D341Med (cell line): ENCODE measurements at regions not wholly inside any gene's neighbourhood (a gene's known extent, or its start where the extent isn't known, plus 50 kb on each side); places are given as distances from the start of the nearest gene placed in this dataset.

Experiments used
- DNase-seq: peaks from one replicate; pipeline ENCODE4 v3.0.0; 2012; ENCODE audit warnings: low spot score

DNA sequence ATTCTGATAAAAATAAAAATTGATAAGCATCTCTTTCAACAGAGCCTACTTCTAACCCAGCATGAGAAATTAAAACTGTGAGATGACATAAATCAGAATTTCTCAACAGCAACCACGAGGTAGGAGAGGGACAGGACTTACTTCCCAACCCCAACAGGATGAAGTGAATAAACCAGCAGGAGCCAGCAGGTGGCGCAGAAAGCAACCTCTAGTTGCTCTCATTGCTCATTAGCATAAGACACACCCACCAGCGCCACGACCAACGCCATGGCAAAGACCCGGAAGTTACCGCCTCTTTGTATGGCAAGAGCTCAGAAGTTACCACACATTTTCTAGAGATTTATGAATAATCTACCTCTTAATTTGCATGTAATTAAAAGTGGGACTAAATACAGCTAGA, 189.4 kb upstream of the CDH8 start:
- DNase-seq = peak; percentile 61

DNA sequence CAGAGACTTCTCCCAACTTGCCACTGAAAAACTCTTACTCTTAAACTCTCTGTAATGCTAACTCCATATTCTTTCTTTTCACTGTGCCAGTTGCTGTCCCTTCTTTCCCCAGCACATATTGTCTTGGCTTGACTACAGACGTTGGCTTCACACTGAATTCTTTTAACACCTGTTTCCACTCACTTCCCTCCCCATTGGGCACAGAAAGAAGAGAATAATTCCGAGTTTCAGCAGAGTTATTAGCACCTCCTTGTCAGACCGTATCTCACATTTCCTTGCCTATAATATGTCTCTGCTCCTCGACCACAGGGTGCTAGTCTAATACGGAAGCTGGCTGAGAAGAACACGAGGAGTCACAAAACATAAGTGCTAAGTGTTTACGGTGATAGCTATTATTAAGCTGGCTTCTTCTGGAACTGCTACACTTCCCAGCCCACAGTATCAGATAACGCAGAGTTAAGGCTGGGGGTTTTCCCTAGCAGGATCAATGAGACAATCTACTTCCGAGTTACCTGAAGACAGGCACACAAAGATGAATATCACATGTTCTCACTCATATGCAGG, 188.5 kb upstream of the CDH8 start:
- no peak for DNase-seq

DNA sequence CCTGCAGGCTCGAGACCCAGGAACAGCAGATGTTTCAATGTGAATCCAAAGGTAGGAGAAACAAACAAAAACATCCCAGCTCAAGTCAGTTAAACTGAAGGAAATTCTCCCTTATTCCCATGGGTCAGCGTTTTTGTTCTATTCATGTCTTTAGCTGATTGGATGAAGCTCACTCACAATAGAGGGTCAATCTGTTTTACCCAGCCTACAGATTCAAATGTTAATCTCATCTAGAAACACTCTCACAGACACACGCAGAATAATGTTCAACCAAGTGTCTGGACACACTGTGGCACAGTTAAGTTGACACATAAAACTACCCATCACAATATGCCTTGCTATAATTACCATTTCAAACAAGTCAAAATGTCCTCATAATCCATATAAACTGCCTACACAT, 180.6 kb upstream of the CDH8 start:
- DNase-seq = no peak

DNA sequence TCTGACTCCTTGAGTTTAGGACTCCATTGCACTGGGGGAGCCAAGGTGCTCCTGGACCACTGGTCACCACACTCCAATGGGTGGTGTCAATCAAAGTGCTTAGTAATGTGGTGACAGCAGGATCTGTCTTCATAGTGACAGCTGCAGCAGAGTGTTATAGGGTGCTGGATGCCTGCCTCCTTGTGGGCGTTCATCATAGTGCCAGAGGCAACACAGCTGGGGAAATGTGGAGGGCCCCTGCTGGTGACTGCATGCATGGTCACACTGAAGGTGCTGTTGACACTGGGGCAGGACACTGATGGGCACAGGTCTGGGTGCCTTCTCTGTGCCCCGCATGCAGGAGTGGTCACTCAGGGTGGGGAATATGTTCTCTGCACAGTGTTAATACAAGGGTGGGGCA, 177.5 kb upstream of the CDH8 start:
- DNase-seq = peak; percentile 19

DNA sequence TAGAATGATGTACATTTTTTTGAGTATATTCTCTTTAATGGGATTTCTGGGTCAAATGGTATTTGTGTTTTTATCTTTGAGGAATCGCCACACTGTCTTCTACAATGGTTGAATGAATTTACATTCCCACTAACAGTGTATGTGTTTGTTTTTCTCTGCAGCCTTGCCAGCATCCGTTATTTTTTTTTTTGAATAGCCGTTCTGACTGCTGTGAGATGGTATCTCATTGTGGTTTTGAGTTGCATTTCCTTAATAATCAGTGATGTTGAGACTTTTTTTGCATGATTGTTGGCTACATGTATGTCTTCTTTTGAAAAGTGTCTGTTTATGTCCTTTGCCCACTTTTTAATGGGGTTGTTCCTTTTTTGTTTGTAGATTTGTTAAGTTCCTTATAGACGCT, 172.7 kb upstream of the CDH8 start:
- no peak for DNase-seq

DNA sequence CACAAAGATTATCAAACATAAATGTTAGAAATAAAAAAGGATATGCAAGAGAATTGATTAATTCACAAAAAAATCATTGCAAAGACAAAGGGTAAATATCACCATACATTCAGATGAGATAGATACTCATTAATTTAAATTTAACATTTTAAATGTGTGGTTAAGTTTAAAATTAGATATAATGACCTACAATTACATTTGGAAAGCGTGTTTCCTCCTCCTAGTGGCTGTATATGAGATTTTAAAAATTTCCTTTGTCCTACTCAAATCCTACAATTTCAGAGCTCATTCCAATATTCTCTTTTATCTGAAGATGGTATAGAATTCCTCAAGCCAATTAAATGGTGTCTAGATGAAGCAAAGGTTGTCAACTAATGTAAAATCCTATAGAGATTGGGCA, 169.2 kb upstream of the CDH8 start:
- no peak for DNase-seq

DNA sequence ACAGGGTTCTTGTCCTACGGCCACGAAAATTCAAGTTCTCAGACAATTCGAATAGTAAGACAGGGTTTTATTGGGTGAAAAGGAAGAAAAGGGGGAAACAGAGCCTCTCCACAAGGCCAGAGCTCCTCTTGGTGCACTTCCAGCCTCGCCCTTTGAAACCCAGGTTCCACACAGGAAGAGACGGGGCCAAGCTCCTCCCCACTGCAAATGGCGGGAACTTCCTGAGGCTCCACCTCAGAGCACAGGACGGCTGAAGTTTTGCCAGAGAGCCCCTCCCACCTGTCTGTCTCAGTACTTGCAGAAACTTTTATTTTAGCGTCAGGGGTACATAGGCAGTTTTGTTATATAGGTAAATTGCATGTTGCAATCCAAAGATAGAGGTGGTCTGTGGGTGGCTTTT, 165.7 kb upstream of the CDH8 start:
- DNase-seq = no peak

DNA sequence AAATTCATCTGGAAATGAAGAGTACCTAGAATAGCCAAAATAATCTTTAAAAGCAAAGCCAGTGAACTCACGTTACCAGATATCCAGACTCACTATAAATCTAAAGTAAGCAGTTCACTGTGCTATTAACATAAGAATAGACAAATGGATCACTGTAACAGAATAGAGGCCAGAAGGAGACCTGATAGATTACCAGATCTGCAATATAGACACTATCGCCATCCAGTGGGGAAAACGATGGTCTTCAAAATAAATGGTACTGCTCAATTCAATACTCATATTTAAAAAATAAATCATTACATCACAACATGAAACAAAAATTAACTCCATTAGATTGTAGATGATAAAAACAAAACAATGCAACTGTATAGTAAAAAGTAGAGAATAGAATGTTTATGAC, 158.6 kb upstream of the CDH8 start:
- DNase-seq = no peak

DNA sequence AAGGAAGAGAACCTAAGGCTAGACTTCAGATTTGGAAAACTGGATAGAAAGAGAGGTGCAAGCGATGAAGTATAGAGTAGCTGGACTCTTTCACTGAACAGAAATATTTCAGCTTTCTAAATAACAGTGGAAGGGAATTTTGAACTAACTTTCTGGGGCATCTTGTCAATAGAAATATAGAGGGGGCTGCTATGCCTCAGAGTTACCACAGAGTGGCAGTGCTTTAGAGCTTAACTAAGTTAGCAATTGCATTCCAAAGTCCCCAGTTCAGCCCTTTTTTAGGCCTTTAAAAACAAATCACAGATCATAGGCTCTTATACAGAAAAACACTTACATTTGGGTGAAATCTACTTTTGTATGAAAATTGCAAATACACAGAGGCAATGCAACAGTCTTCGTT, 154.2 kb upstream of the CDH8 start:
- no peak for DNase-seq

DNA sequence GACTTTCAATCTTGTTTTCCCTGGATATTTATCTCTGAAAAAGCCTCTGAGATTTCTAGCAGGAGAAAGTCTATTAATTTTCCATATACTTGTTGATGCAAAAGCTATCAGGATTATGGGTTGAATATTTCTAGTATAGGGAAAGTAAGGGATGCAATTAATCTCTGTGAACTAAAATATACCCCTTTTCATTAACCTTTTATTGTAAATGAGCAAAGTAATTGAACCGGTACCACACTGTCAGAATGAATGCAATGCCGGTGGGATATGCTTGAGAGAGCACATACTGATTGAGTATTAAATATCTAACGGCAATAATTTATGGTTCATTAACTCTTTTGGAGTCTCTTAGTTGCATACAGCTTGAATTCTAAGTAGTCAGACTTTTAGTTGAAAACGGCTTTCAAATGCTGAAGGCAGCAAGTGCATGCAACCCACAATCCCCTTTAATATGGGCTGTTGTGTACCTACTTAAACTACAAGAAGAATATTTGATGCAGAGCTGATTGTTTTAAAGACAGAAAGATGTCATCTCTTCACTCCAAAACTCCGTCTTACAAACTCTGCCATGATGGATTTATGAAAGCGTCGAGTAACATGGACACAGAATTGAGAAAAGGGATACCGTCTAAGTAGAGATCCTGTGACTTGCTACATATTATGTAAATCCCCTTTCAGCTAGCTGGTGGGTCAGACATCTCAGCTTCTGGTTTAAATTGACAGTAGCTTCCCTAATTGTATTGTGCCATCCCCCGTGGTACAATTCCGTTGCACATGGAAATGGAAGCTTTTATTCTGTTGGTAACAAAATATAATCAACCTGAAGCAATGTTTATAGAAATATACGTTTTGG, 141.3 kb upstream of the CDH8 start:
- DNase-seq = no peak

DNA sequence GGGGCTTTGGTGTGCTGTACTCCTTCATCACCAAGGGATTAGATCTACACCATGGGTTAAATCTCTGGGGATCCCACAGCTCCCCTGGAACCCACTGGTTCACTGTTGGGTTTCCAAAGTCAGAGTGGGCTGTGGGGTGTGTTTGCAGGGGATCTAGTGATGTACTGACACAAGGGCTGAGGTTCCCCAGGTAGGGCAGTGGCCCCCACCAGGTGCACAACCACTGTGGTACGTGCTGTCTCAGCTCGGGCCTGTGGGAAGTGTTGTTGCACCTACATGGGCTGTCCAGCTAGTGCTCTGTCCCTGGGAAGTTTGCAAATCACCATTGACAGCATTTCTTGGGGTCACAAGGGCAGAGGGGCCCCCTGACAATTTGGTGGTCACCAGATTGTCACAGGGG, 134.4 kb upstream of the CDH8 start:
- DNase-seq = no peak

DNA sequence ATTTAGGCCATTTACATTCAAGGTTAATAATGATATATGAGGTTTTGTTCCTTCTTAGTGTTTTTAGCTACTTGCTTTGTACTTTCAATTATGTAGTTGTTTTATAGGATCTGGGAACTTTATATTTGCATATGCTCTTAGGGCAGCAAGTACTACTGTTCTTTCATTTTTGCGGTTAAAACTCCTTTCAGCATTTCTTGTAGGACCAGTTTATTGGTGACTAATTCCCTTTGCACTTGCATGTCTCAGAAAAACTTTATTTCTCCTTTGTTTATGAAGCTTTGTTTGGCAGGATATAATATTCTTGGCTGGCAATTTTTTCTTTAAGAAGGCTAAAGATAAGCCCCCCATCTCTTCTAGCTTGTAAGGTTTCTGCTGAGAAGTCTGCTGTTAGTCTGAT, 131.3 kb upstream of the CDH8 start:
- DNase-seq = no peak

DNA sequence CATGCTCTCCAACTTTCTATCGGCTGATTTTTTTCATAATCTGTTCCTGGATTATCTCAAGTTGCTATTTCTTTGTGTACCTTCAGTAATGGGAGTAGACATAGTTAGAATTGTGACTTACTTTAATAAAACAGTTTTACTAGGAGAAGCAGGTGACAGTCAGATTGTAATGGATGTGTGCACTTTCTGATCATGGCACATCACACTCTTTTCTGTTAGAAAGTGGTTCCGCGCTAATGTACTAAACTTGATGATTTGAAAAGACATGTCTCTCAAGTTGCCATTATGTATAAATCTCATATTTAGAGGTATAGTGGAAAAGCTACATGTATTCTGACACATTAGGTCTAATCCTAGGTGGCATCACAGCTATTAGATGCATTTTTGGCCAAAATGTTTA, 121.3 kb upstream of the CDH8 start:
- DNase-seq = no peak

DNA sequence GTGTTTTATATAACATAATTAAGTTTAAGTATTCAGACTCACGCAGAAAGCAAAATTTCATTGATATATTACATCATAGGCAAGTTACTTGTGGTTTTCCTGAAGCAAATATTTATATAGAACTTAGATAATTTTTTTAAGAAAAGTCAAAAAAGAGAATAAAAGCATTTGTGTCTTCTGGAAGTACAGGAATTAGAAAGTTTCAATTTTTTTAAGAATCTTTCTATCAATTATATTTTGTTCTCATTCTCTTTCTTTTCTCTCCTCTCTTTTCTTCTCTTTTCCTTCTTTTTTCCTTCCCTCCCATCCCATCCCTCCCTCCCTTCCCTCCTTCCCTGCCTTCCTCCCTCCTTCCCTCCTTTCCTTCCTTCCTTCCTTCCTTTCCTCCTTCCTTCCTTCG, 120.7 kb upstream of the CDH8 start:
- no peak for DNase-seq

DNA sequence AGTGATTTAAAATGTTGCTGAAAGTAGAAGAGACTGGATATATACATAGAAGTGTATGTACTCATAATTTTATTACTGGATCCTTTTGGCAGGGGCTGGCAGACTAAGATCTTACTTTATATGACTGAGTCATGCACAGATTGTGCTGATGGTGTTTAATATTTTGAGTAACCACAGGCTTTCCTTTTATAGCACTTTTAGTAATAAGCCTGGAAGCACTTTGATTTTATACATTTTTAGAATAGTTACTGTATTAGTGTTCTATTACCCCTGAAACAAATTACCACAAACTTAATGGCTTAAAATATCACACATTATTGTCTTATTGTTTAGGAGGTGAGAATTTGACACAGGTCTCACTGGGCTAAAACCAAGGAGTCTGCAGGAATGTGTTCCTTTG, 113.4 kb upstream of the CDH8 start:
- DNase-seq = no peak

DNA sequence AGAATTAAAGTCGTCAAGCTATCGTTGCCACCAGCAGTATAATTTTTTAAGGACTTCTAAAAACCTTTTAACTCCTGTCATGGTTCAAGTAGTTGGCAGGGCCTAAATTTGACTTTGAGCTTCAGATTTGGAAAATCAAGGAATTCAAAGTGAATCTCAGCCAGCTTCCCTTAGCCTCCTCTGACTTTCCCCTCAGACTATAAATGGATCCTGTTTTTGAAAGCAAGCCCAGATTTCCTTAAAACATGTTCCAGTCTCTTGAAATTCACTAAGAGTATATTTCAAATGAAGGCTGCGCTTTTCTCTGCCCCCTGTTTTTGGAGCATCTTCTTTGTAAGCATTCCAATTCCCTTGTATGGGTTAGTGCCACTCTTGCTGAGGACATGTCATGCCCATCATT, 101.8 kb upstream of the CDH8 start:
- no peak for DNase-seq

DNA sequence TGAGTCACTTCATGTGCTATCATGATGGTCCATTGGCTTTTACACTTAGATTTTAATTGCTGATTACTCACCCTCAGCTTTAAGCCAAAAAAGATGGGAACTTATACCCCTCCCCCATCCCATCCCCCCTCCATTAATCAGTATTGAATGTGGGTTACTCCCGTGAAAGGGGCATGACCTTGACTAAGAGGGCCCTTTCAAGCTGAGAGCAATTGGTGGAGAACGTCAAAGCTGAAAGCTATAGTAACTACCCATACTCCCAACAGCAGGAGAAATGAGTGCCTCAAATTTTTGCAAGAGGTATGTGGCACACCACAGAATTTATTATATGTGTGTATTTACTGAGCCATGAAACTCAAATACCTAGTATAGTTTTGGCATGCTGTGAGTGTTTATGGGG, 99.7 kb upstream of the CDH8 start:
- DNase-seq = no peak

DNA sequence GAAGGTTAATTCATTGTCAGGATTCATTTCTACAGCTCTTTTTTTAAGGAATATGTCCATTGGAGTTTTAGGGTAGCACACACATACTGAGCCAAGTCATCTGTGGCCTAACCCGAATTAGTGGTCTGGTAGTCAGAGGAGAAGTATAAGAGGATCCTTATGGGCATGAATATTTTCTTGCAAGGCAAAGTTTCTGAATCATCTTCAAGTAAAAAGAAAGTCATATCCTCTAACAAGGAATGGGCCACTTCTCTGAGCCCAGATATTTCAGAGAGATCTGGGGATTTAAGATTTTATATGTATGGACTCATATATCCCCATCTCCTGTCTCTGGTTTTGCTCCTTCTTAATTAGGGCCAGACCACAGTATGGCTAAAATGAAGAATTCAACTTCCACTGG, 99.2 kb upstream of the CDH8 start:
- DNase-seq = no peak

DNA sequence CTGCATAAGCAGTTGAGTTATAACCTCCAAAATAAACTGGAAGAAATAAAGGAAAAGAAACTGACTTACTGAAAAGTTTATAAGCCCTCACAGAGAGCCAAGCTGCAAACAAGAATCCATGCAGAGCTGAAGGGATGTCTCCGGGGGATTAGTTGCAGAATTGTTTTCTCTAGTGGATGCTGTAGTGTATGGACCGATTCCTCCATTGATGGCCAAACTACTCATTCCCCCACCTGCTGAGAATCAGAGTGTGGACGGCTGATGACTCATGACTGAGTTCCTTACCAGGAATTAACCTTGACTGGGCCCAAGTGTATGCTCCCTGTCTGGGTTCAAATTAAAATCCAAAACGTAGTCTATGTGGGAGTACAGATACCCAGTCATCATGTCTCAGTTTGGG, 93.9 kb upstream of the CDH8 start:
- no peak for DNase-seq

DNA sequence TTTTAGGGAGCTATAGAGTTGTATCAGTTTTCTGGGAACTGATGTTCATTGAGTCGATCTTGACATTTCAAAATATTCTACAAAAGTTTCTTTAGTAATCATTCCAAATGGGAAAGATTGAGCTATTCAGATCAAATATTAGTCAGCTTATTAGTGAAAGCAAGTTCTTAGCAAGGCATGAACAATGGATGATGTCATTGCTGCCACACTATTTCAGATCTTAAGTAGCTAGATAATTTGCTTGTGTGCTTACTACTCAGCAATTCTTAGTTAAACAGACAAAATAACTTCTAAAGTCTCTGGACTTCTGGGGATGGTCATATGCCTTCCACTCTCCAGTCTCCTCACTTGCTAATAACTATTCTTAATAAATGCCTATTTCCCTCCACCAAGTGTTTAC, 69.0 kb upstream of the CDH8 start:
- no peak for DNase-seq

DNA sequence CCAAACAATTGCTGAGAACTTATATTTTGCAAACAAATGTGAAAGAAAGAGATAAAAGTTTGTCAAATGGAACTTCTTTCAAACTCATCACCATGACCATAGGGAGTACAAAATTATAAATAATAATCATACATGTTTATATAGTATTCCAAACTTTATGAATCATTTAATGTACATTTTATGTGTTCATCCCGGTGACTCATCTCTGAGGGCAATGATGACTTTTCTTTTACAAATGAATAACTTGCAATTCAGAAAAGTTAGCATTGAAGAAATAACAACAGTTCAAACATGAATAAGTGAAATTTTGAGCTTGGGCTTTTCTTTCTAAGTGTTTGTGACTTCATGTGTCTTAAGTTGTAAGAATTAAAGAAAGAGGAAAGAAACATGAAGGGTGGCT, 66.3 kb upstream of the CDH8 start:
- DNase-seq = no peak

DNA sequence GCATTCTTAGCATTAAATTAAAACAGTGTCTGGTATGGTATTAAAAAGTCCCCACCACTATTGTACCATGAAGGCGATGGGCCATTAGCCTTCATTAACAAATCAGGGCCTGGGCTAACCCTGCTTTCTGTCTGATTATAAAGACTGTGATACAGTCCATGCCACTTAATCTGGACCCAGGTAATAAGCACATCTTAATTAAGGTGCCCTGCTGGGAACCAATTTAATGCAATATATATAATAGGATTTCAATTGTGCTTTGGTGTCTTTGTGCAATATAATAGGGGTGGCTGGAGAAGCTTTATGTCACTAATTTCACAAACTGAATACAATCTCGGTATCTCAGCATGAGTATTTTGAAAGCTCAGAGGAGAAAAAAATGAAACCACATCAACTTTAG, 64.4 kb upstream of the CDH8 start:
- DNase-seq = no peak

DNA sequence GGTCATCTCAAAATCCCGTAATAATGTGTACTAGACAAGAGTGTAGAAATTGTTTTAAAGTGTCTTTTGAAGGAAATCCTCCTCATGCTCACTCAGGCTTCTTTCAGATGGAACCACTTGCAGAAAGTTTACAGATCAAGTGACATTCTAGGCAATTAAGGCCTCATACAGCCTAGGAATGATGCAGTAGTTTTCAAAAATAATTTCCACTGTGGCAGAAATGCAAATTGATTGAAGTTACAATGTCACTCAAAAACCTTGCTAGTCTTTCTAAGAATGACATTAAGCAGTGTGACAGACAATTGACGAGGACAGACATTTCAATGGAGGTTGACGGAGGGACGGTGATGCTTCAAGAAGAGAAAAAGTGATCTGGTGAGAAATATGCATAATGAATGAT, 53.5 kb upstream of the CDH8 start:
- no peak for DNase-seq

DNA sequence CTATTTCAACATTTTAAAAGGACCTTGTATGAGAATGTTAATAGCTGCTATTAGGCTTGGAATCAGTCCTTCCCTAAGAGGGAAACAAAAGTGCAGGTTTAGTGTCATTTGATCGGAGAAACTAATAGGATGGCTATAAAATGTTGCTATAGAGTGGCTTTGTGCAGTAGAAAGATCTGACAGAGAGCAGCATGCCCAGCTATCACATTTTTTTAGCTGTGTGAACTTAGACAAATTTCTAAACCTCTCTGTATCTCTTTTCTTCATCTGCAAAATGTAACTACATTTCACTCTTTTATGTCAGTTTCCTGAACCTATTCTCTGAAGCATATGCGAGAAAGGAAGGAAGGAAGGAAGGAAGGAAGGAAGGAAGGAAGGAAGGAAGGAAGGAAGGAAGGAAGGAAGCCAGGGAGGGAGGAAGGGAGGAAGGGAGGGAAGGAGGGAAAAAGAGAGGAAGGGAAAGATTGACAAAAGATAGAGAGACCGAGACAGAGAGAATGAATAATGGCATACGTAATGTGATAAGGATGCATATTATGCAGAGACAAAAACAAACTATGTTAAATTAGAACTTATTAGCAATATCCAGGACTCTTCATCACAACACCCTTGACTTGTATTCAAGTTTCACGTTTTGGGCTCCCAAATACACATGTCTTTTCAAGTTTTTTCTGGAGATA, 52.6 kb upstream of the CDH8 start:
- no peak for DNase-seq
